ENCODE measurements at regions not wholly inside any gene's neighbourhood (a gene's known extent, or its start where the extent isn't known, plus 50 kb on each side); places are given as distances from the start of the nearest gene placed in this dataset.

DNA sequence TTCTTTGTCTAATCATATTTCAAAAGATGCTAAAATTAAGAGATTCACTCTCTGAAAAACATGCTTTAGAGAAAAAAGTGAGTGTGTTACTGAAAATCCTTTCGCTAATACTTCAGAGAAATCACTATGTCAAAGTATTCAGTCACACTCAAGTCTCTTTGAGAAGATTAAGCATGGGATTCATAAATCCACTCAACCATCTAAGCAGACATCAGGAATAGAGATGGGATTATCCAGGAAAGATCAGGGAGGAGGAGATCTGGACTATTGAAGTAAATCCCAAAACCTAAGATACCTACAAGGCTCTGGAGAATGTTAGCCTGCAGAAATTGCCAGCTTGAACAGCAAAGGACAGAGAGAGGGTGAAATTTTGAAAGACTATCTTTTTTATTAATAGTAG lies 317.2 kb upstream of the ACO1 start:
- no peak overlapping the region for H3K27ac ChIP-seq (replicated peaks in 1 of 4)
- no peak overlapping the region for H3K4me3 ChIP-seq
- H3K4me1 ChIP-seq: no peaks in the 10 kb centered on the region
- DNase-seq (ENCODE audit: extremely low spot score): no peak
- H3K36me3 ChIP-seq: no peaks in the 10 kb centered on the region
- WGBS: 32% methylated on average over 1 of the region's 1 CpG
- intact Hi-C loops (cut with DNase I): no loop called here
- H3K9me3 ChIP-seq: no peaks in the 10 kb centered on the region
- TF ChIP-seq POLR2AphosphoS5 (IDR thresholded peaks at IDR 0.05) (no peak), POLR2A (IDR thresholded peaks at IDR 0.05; ENCODE audit: low read depth) (no peak), EP300 (IDR thresholded peaks at IDR 0.05) (no peak)
- TF ChIP-seq, protein P1, sequence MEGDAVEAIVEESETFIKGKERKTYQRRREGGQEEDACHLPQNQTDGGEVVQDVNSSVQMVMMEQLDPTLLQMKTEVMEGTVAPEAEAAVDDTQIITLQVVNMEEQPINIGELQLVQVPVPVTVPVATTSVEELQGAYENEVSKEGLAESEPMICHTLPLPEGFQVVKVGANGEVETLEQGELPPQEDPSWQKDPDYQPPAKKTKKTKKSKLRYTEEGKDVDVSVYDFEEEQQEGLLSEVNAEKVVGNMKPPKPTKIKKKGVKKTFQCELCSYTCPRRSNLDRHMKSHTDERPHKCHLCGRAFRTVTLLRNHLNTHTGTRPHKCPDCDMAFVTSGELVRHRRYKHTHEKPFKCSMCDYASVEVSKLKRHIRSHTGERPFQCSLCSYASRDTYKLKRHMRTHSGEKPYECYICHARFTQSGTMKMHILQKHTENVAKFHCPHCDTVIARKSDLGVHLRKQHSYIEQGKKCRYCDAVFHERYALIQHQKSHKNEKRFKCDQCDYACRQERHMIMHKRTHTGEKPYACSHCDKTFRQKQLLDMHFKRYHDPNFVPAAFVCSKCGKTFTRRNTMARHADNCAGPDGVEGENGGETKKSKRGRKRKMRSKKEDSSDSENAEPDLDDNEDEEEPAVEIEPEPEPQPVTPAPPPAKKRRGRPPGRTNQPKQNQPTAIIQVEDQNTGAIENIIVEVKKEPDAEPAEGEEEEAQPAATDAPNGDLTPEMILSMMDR (IDR thresholded peaks at IDR 0.05): no peak
- no peaks in the 10 kb centered on the region for H3K27me3 ChIP-seq

DNA sequence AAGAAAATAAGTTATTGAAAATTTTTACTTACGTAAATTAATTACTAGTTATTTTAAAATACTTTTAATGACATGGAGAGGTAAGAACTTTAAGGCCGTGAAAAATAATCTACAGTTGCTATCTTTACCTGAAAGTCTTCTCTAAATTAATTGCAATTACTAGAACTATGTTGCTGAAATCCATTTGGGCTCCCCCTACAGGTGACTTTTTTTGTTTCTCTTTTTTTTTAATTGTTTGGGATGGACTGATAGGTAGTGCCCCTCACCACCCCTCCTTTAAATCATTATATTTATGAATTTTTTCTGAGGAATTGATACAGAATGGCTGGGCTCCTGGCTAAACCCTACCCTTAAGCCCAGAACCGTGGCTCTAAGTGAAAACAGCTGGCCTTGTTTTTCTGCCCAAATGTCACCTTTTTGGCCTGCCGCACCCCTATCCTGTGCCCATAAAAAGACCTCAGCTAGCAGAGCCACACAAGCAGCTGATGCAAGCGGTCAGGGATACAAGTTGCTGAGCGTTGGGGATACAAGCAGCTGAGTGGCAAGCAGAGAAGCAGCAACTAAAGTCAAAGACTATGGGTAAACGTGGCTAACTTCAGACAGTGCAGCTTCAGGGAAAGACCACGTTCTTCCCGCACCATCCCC lies 315.2 kb upstream of the ACO1 start:
- no peak overlapping the region for H3K27ac ChIP-seq (replicated peaks in 1 of 4)
- no peak overlapping the region for H3K4me3 ChIP-seq
- 61% methylated on average over 9 of the region's 9 CpGs for WGBS
- intact Hi-C loops (cut with DNase I): no loop called here
- H3K4me1 ChIP-seq: no peaks in the 10 kb centered on the region
- H3K27me3 ChIP-seq: no peaks in the 10 kb centered on the region
- TF ChIP-seq, protein P1 (IDR thresholded peaks at IDR 0.05): no peak
- TF ChIP-seq POLR2A (IDR thresholded peaks at IDR 0.05; ENCODE audit: low read depth) (no peak), EP300 (IDR thresholded peaks at IDR 0.05) (no peak), POLR2AphosphoS5 (IDR thresholded peaks at IDR 0.05) (no peak)
- H3K36me3 ChIP-seq: no peaks in the 10 kb centered on the region
- DNase-seq (ENCODE audit: extremely low spot score): no peak
- H3K9me3 ChIP-seq: no peaks in the 10 kb centered on the region

DNA sequence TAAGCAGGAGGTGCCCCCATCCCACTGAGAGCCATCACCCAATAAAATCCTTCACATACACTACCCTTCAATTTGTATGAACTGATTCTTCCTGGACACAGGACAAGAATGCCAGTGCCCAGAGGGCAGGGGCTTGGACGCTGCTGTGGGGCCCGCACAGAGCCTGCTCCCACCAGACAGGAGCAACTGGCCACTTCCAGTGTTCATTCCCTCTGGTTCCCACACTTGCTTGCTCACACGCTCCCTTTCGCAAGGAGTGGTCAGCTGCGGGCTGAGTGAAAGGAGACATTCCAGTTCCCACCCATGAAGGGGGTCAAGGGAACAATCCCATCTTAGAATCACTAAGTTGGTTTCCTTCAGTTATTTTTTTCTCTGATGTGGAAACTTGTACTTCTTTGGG lies 314.5 kb upstream of the ACO1 start:
- no peak for DNase-seq (ENCODE audit: extremely low spot score)
- Histone ChIP-seq H3K27ac (replicated peaks in 1 of 4) (no peak overlapping the region), H3K4me3 (no peak overlapping the region), H3K27me3 (no peaks in the 10 kb centered on the region), H3K9me3 (no peaks in the 10 kb centered on the region), H3K36me3 (no peaks in the 10 kb centered on the region), H3K4me1 (no peaks in the 10 kb centered on the region)
- intact Hi-C loops (cut with DNase I): no loop called here
- TF ChIP-seq POLR2A (IDR thresholded peaks at IDR 0.05; ENCODE audit: low read depth) (no peak), POLR2AphosphoS5 (IDR thresholded peaks at IDR 0.05) (no peak), EP300 (IDR thresholded peaks at IDR 0.05) (no peak)
- TF ChIP-seq, protein P1 (IDR thresholded peaks at IDR 0.05): no peak
- 93% methylated on average over 5 of the region's 5 CpGs for WGBS

DNA sequence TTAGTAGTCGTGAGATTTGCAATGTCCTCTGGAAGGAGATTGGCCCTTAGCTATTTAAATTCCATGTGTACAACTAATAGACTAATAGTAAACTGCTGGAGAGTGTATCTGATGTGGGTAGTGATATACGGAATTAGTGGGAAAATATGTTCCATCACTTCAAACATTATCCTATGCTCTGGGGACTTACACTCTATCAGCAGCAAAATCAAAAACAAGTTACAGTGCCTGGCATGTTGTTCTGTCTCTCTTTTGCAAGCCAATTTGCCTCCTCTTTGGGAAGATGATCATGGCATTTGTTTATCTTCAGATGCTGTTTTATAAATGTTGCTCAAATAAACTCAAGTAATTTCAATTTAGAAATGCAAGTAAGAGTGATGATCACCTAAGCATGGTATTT lies 311.9 kb upstream of the ACO1 start:
- Histone ChIP-seq H3K27ac (replicated peaks in 1 of 4) (no peak overlapping the region), H3K4me1 (no peaks in the 10 kb centered on the region), H3K27me3 (no peaks in the 10 kb centered on the region), H3K9me3 (no peaks in the 10 kb centered on the region), H3K4me3 (no peak overlapping the region), H3K36me3 (no peaks in the 10 kb centered on the region)
- intact Hi-C loops (cut with DNase I): no loop called here
- WGBS: 86% methylated on average over 2 of the region's 2 CpGs
- TF ChIP-seq EP300 (IDR thresholded peaks at IDR 0.05) (no peak), POLR2A (IDR thresholded peaks at IDR 0.05; ENCODE audit: low read depth) (no peak), POLR2AphosphoS5 (IDR thresholded peaks at IDR 0.05) (no peak)
- TF ChIP-seq, protein P1 (IDR thresholded peaks at IDR 0.05): no peak
- DNase-seq (ENCODE audit: extremely low spot score): no peak

DNA sequence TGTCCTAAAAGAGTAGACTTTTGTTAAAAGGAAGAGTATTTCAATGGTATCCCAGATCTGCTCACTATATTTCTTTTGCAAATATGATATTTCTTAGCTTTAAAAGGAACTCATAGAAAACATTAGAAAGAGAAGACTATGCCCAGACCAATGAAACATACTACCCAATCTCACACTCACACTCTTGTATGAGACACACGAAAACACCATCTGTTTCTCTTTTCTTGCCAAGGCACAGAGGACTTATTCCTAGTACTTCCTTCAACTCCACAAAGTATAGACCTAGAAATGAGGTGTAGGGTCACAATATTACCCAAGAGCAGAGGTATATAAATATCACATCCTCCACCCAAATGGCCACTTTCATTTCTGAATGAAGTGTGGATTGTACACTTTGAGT lies 292.4 kb upstream of the ACO1 start:
- intact Hi-C loops (cut with DNase I): no loop called here
- TF ChIP-seq POLR2AphosphoS5 (IDR thresholded peaks at IDR 0.05): no peak
- no peak for TF ChIP-seq POLR2A (IDR thresholded peaks at IDR 0.05; ENCODE audit: low read depth)
- no peak for TF ChIP-seq EP300 (IDR thresholded peaks at IDR 0.05)
- TF ChIP-seq, protein P1 (IDR thresholded peaks at IDR 0.05): no peak
- Histone ChIP-seq H3K27ac (replicated peaks in 1 of 4) (no peak overlapping the region), H3K9me3 (no peaks in the 10 kb centered on the region), H3K4me1 (no peaks in the 10 kb centered on the region), H3K27me3 (no peaks in the 10 kb centered on the region), H3K36me3 (no peaks in the 10 kb centered on the region), H3K4me3 (no peak overlapping the region)
- 88% methylated on average over 1 of the region's 1 CpG for WGBS
- no peak for DNase-seq (ENCODE audit: extremely low spot score)

All from esophagus muscularis mucosa (tissue), 4 donors.